ENCODE measurements at regions not wholly inside any gene's neighbourhood (a gene's known extent, or its start where the extent isn't known, plus 50 kb on each side); places are given as distances from the start of the nearest gene placed in this dataset.

DNA sequence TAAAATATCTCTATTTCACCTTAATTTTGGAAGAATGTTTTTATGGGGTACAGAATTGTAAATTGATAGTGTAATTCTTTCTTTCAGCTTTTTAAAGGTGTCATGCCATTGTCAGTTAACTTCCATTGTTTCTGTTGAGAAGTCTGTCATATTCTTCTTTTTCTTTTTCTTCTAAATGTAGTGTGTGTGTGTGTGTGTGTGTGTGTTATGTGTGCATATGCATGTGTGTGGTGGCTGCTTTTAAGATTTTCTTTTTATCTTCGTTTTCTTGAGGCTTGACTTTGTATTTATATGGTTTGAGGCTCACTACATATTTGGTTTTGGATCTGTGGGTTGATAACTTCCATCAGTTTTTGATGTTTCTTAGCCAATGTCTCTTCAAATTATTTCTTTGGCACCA lies 176.5 kb downstream of the OGFRL1 start:
- Histone ChIP-seq H3K9me3 (ENCODE audit: control insufficient read depth in 1 of 2, insufficient read depth in 1 of 2, low read depth in 1 of 2, low read length in 2 of 2) (no peaks in the 10 kb centered on the region), H3K79me2 (ENCODE audit: insufficient read depth, low read length) (no peaks in the 10 kb centered on the region), H4K20me1 (ENCODE audit: insufficient read depth) (no peaks in the 10 kb centered on the region), H3K36me3 (ENCODE audit: control insufficient read depth in 1 of 2, insufficient read depth in 2 of 2, low read length in 2 of 2) (no peaks in the 10 kb centered on the region), H3K27ac (ENCODE audit: low read depth, low read length) (no peak overlapping the region), H3K27me3 (ENCODE audit: insufficient read depth, low read length) (no peaks in the 10 kb centered on the region), H3K9ac (ENCODE audit: low read length) (no peak overlapping the region), H3K4me3 (replicated peaks in 1 of 2; ENCODE audit: low read depth in 1 of 2, low read length in 2 of 2) (no peak overlapping the region), H3K4me2 (ENCODE audit: low read length) (no peak overlapping the region), H3K9me2 (ENCODE audit: insufficient read depth) (no peaks in the 10 kb centered on the region), H3K4me1 (ENCODE audit: control insufficient read depth in 1 of 2, insufficient read depth in 2 of 2, low read length in 2 of 2) (peaks cover 0 to 7% of the 10 kb centered on the region in 2 experiments; a peak in 1 of 4 replicates), H2AFZ (ENCODE audit: low read depth, low read length, poor library complexity, severe bottlenecking) (no peak overlapping the region)
- ATAC-seq (no peak), DNase-seq (ENCODE audit: low read depth, low spot score) (no peak)
- ChIA-PET RAD21 (ENCODE audit: low non-redundant PET in 1 of 2, low total read pairs in 2 of 2, uncharacterized antibody in 2 of 2, unreplicated experiment in 2 of 2) (no interaction called here), CTCF (no interaction called here), POLR2A (no interaction called here)
- TF ChIP-seq EZH2 (IDR thresholded peaks at IDR 0.05) (no peak), POLR2AphosphoS5 (IDR thresholded peaks at IDR 0.05; ENCODE audit: low read depth, low read length) (no peak), ZNF274 (IDR thresholded peaks at IDR 0.05; ENCODE audit: low read depth, low read length) (no peak), FOSL1 (IDR thresholded peaks at IDR 0.05; ENCODE audit: low read depth) (no peak), ELF1 (IDR thresholded peaks at IDR 0.05; ENCODE audit: borderline replicate concordance, low read depth) (no peak), CEBPB (IDR thresholded peaks at IDR 0.05; ENCODE audit: low read depth) (no peak), ZFX (IDR thresholded peaks at IDR 0.05) (no peak), TCF7L2 (IDR thresholded peaks at IDR 0.05; ENCODE audit: borderline replicate concordance, extremely low read depth, insufficient read depth, insufficient read length) (no peak)
- TF ChIP-seq, protein P1, sequence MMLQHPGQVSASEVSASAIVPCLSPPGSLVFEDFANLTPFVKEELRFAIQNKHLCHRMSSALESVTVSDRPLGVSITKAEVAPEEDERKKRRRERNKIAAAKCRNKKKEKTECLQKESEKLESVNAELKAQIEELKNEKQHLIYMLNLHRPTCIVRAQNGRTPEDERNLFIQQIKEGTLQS (IDR thresholded peaks at IDR 0.05): no peak
- TF ChIP-seq, protein P2, sequence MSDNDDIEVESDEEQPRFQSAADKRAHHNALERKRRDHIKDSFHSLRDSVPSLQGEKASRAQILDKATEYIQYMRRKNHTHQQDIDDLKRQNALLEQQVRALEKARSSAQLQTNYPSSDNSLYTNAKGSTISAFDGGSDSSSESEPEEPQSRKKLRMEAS (IDR thresholded peaks at IDR 0.05): no peak
- no TSS peak for BruUV-seq (replicated peaks)
- intact Hi-C loops (cut with micrococcal nuclease): no loop called here

DNA sequence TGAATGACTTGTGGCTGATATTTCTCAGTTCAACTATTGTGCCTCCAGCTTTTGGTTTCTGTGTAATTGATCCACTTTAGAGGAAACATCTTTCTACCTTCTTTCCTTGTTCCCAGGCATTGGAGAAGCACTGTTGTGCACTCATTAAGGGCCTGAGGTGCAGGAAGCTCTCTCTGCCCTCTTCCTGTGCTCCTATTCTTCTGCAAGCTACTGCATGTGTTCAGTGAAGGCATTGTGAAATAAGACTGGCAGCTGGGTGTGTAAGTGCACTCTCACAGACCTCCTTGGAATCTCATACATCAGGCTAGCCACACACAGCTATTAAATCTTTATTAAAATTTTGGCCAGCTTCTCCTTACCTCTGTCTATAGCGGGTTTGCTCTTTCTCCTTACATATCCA lies 177.8 kb downstream of the OGFRL1 start:
- RAD21 ChIA-PET (ENCODE audit: low non-redundant PET in 1 of 2, low total read pairs in 2 of 2, uncharacterized antibody in 2 of 2, unreplicated experiment in 2 of 2): no interaction called here
- Histone ChIP-seq H3K9ac (ENCODE audit: low read length) (no peak overlapping the region), H3K9me3 (ENCODE audit: control insufficient read depth in 1 of 2, insufficient read depth in 1 of 2, low read depth in 1 of 2, low read length in 2 of 2) (no peaks in the 10 kb centered on the region), H2AFZ (ENCODE audit: low read depth, low read length, poor library complexity, severe bottlenecking) (no peak overlapping the region), H3K4me2 (ENCODE audit: low read length) (no peak overlapping the region), H3K27ac (ENCODE audit: low read depth, low read length) (no peak overlapping the region), H4K20me1 (ENCODE audit: insufficient read depth) (no peaks in the 10 kb centered on the region), H3K36me3 (ENCODE audit: control insufficient read depth in 1 of 2, insufficient read depth in 2 of 2, low read length in 2 of 2) (no peaks in the 10 kb centered on the region), H3K27me3 (ENCODE audit: insufficient read depth, low read length) (no peaks in the 10 kb centered on the region), H3K4me1 (ENCODE audit: control insufficient read depth in 1 of 2, insufficient read depth in 2 of 2, low read length in 2 of 2) (peaks cover 0 to 7% of the 10 kb centered on the region in 2 experiments; a peak in 1 of 4 replicates), H3K79me2 (ENCODE audit: insufficient read depth, low read length) (no peaks in the 10 kb centered on the region), H3K4me3 (replicated peaks in 1 of 2; ENCODE audit: low read depth in 1 of 2, low read length in 2 of 2) (no peak overlapping the region), H3K9me2 (ENCODE audit: insufficient read depth) (no peaks in the 10 kb centered on the region)
- intact Hi-C loops (cut with micrococcal nuclease): no loop called here
- DNase-seq (ENCODE audit: low read depth, low spot score) (no peak), ATAC-seq (no peak)
- POLR2A ChIA-PET: no interaction called here
- CTCF ChIA-PET: no interaction called here
- BruUV-seq (replicated peaks): no TSS peak
- no peak for TF ChIP-seq SRF (IDR thresholded peaks at IDR 0.05; ENCODE audit: low read depth)
- TF ChIP-seq EZH2 (IDR thresholded peaks at IDR 0.05): no peak
- no peak for TF ChIP-seq ZNF274 (IDR thresholded peaks at IDR 0.05; ENCODE audit: low read depth, low read length)
- TF ChIP-seq, protein P1 (IDR thresholded peaks at IDR 0.05): no peak
- TF ChIP-seq SIN3A (IDR thresholded peaks at IDR 0.05; ENCODE audit: low read depth): no peak
- TF ChIP-seq, protein P3, sequence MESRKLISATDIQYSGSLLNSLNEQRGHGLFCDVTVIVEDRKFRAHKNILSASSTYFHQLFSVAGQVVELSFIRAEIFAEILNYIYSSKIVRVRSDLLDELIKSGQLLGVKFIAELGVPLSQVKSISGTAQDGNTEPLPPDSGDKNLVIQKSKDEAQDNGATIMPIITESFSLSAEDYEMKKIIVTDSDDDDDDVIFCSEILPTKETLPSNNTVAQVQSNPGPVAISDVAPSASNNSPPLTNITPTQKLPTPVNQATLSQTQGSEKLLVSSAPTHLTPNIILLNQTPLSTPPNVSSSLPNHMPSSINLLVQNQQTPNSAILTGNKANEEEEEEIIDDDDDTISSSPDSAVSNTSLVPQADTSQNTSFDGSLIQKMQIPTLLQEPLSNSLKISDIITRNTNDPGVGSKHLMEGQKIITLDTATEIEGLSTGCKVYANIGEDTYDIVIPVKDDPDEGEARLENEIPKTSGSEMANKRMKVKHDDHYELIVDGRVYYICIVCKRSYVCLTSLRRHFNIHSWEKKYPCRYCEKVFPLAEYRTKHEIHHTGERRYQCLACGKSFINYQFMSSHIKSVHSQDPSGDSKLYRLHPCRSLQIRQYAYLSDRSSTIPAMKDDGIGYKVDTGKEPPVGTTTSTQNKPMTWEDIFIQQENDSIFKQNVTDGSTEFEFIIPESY (IDR thresholded peaks at IDR 0.05; ENCODE audit: extremely low read depth, insufficient replicate concordance, low read length): no peak
- no peak for TF ChIP-seq EZH2phosphoT487 (IDR thresholded peaks at IDR 0.05; ENCODE audit: borderline replicate concordance)
- TF ChIP-seq JUND (IDR thresholded peaks at IDR 0.05): no peak
- TF ChIP-seq, protein P4, sequence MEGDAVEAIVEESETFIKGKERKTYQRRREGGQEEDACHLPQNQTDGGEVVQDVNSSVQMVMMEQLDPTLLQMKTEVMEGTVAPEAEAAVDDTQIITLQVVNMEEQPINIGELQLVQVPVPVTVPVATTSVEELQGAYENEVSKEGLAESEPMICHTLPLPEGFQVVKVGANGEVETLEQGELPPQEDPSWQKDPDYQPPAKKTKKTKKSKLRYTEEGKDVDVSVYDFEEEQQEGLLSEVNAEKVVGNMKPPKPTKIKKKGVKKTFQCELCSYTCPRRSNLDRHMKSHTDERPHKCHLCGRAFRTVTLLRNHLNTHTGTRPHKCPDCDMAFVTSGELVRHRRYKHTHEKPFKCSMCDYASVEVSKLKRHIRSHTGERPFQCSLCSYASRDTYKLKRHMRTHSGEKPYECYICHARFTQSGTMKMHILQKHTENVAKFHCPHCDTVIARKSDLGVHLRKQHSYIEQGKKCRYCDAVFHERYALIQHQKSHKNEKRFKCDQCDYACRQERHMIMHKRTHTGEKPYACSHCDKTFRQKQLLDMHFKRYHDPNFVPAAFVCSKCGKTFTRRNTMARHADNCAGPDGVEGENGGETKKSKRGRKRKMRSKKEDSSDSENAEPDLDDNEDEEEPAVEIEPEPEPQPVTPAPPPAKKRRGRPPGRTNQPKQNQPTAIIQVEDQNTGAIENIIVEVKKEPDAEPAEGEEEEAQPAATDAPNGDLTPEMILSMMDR (IDR thresholded peaks at IDR 0.05 in 2 of 3, conservative IDR thresholded peaks at IDR 0.05 in 1 of 3; ENCODE audit: borderline replicate concordance in 1 of 3, insufficient read depth in 1 of 3, low read depth in 2 of 3, low read length in 2 of 3): no peak
- TF ChIP-seq CBX3 (IDR thresholded peaks at IDR 0.05; ENCODE audit: low read depth): no peak

All from HCT116 (cell line).